Activated B cell treated with CpG ODN at 0.5 μM for 24 hours (primary cell): ENCODE measurements at regions not wholly inside any gene's neighbourhood (a gene's known extent, or its start where the extent isn't known, plus 50 kb on each side); places are given as distances from the start of the nearest gene placed in this dataset.

Source experiments
- ATAC-seq: fragments of 200-7000 bp; cut with Tn5 transposase; one replicate; pipeline ENCODE4 v1.10.0; 2021; ENCODE audit warnings: low read depth, mild to moderate bottlenecking, moderate library complexity
- CTCF ChIA-PET: fragments of 350-600 bp; sonication (Branson Sonifier 250); formaldehyde crosslinking; loops from one replicate; lab custom pipeline; 2021; ENCODE audit warnings: antibody characterized with exemption; lab: Charles Lee
- POLR2A ChIA-PET: fragments of 350-600 bp; sonication (Branson Sonifier 250); formaldehyde crosslinking; loops from one replicate; lab custom pipeline; 2021; ENCODE audit warnings: antibody characterized with exemption; lab: Charles Lee
- DNase-seq: peaks from one replicate; pipeline ENCODE4 v3.0.0; 2022
- H3K27ac Mint-ChIP-seq: one replicate; pipeline ENCODE4 v1.8.0; 2020; ENCODE audit warnings: mixed read lengths
- H3K27me3 Mint-ChIP-seq: one replicate; pipeline ENCODE4 v1.8.0; 2021; ENCODE audit warnings: mixed read lengths
- H3K36me3 Mint-ChIP-seq: one replicate; pipeline ENCODE4 v1.8.0; 2021; ENCODE audit warnings: low read depth, mixed read lengths
- H3K4me1 Mint-ChIP-seq: one replicate; pipeline ENCODE4 v1.8.0; 2021; ENCODE audit warnings: mixed read lengths
- H3K4me3 Mint-ChIP-seq: one replicate; pipeline ENCODE4 v1.8.0; 2020; ENCODE audit warnings: mild to moderate bottlenecking, mixed read lengths
- H3K9me3 Mint-ChIP-seq: one replicate; pipeline ENCODE4 v1.8.0; 2020; ENCODE audit warnings: mixed read lengths
- intact Hi-C: fragments of 100-400 bp; cut with micrococcal nuclease; formaldehyde crosslinking; loops from one replicate; pipeline ENCODE4 v1.15.1; 2024
- TF ChIP-seq, protein P1 (sequence below): fragments of 200-600 bp; IDR thresholded peaks from one replicate; pipeline ENCODE4 v1.8.0; 2022; ENCODE audit warnings: antibody characterized with exemption, mild to moderate bottlenecking

- Mint-ChIP-seq H3K9me3 (no peaks in the 10 kb centered on the region), H3K36me3 (no peaks in the 10 kb centered on the region), H3K27ac (peak overlapping the region; percentile 46), H3K27me3 (no peaks in the 10 kb centered on the region), H3K4me3 (peak overlapping the region; percentile 41), H3K4me1 (peaks cover 68% of the 10 kb centered on the region)
- DNase-seq: no peak
- intact Hi-C loops: loop anchor here (2.0 kb wide), 1 partner anchor 16 kb away; no protein-coding TSS in a partner anchor
- ATAC-seq: peak; percentile 8
- ChIA-PET POLR2A (interaction anchor here (1.0 kb wide), 1 partner anchor 456 kb away, joined by 3 read pairs; no protein-coding TSS in a partner anchor), CTCF (interaction anchor here (1.3 kb wide), 1 partner anchor 18 kb away, joined by 4 read pairs; no protein-coding TSS in a partner anchor)
- TF ChIP-seq, protein P1, sequence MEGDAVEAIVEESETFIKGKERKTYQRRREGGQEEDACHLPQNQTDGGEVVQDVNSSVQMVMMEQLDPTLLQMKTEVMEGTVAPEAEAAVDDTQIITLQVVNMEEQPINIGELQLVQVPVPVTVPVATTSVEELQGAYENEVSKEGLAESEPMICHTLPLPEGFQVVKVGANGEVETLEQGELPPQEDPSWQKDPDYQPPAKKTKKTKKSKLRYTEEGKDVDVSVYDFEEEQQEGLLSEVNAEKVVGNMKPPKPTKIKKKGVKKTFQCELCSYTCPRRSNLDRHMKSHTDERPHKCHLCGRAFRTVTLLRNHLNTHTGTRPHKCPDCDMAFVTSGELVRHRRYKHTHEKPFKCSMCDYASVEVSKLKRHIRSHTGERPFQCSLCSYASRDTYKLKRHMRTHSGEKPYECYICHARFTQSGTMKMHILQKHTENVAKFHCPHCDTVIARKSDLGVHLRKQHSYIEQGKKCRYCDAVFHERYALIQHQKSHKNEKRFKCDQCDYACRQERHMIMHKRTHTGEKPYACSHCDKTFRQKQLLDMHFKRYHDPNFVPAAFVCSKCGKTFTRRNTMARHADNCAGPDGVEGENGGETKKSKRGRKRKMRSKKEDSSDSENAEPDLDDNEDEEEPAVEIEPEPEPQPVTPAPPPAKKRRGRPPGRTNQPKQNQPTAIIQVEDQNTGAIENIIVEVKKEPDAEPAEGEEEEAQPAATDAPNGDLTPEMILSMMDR: no peak
These were observed 218.5 kb downstream of the LY86 start for GRCh38 chr6:6806844-6807518.

GRCh38 chr6:6808343-6808742 is 219.8 kb downstream of the LY86 start:
- ATAC-seq: no peak
- H3K4me1 Mint-ChIP-seq: peaks cover 61% of the 10 kb centered on the region
- H3K27ac Mint-ChIP-seq: no peak overlapping the region

GRCh38 chr6:6808915-6809314 is 220.4 kb downstream of the LY86 start:
- no peak overlapping the region for H3K27ac Mint-ChIP-seq

More at GRCh38 chr6:6808343-6808742, 219.8 kb downstream of the LY86 start:
- intact Hi-C loops: no loop called here
- H3K4me3 Mint-ChIP-seq: no peak overlapping the region
- DNase-seq: no peak
- TF ChIP-seq, protein P1: no peak
- no peaks in the 10 kb centered on the region for H3K27me3 Mint-ChIP-seq
- H3K9me3 Mint-ChIP-seq: no peaks in the 10 kb centered on the region
- ChIA-PET CTCF (no interaction called here), POLR2A (interaction anchor here (1.3 kb wide), 1 partner anchor 9 kb away, joined by 3 read pairs; no protein-coding TSS in a partner anchor)
- H3K36me3 Mint-ChIP-seq: no peaks in the 10 kb centered on the region

DNA sequence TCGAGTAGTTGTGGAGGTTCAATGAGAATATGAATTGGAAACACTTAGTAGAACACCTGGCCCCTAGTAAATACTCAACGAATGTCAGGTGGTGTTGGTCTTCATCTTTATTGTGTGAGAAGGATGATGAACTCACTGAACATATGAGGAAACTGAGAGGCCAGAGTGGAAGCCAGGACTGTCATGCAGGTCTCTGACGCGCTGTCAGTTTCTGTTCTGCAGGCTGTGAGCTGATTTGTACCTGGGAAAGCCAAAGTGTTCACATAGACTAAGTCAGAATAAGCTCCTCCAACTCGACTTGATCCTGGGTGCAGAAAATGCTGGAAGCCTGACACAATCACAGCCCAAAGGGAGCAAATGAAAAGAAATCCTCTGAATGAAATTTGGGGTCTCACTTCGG is 222.2 kb downstream of the LY86 start:
- ATAC-seq (peak; percentile 17), DNase-seq (no peak)
- TF ChIP-seq, protein P1: no peak
- ChIA-PET POLR2A (interaction anchor here (1.0 to 1.4 kb wide), 2 partner anchors 11 to 14 kb away, joined by 3 to 5 read pairs; no protein-coding TSS in a partner anchor), CTCF (no interaction called here)
- H3K9me3 Mint-ChIP-seq: no peaks in the 10 kb centered on the region
- no peaks in the 10 kb centered on the region for H3K36me3 Mint-ChIP-seq
- peak overlapping the region; percentile 15 for H3K27ac Mint-ChIP-seq
- peak overlapping the region; percentile 88 for H3K4me3 Mint-ChIP-seq
- no peaks in the 10 kb centered on the region for H3K27me3 Mint-ChIP-seq
- H3K4me1 Mint-ChIP-seq: peaks cover 42% of the 10 kb centered on the region
- intact Hi-C loops: loop anchor here (1.0 kb wide), 1 partner anchor 7 kb away; no protein-coding TSS in a partner anchor

More at GRCh38 chr6:6808915-6809314, 220.4 kb downstream of the LY86 start:
- no peaks in the 10 kb centered on the region for H3K27me3 Mint-ChIP-seq
- H3K4me1 Mint-ChIP-seq: peaks cover 56% of the 10 kb centered on the region
- CTCF ChIA-PET: no interaction called here
- intact Hi-C loops: no loop called here
- H3K9me3 Mint-ChIP-seq: no peaks in the 10 kb centered on the region
- H3K4me3 Mint-ChIP-seq: no peak overlapping the region
- H3K36me3 Mint-ChIP-seq: no peaks in the 10 kb centered on the region
- DNase-seq (no peak), ATAC-seq (no peak)
- TF ChIP-seq, protein P1: no peak
- POLR2A ChIA-PET: interaction anchor here (1.3 kb wide), 1 partner anchor 8 kb away, joined by 3 read pairs; no protein-coding TSS in a partner anchor
